ENCODE measurements at regions not wholly inside any gene's neighbourhood (a gene's known extent, or its start where the extent isn't known, plus 50 kb on each side); places are given as distances from the start of the nearest gene placed in this dataset.
A peak's percentile ranks its signal among the peaks of the same experiment; 100 is the strongest.

- no peak overlapping the region for H3K4me3 ChIP-seq (ENCODE audit: low read depth in 1 of 3, low read length in 3 of 3)
- FAIRE-seq: no peak
- H3K9me3 ChIP-seq (ENCODE audit: control insufficient read depth in 2 of 2, insufficient read depth in 1 of 2, low read depth in 1 of 2, low read length in 1 of 2): no peaks in the 10 kb centered on the region
- 82 to 84% (median 83%) methylated on average over 8 of the region's 8 CpGs for WGBS, 3 donors
- DNase-seq: no peak
- no peaks in the 10 kb centered on the region for H3K27me3 ChIP-seq (ENCODE audit: control insufficient read depth in 3 of 3, insufficient read depth in 3 of 3, low read length in 3 of 3)
- no peak overlapping the region for H3K27ac ChIP-seq (ENCODE audit: low read depth in 1 of 3, low read length in 2 of 3)
- H3K4me1 ChIP-seq (ENCODE audit: control insufficient read depth in 3 of 3, insufficient read depth in 2 of 3, low read depth in 1 of 3, low read length in 2 of 3): no peaks in the 10 kb centered on the region
- H3K36me3 ChIP-seq (ENCODE audit: control insufficient read depth in 3 of 3, insufficient read depth in 2 of 3, low read depth in 1 of 3, low read length in 3 of 3): no peaks in the 10 kb centered on the region
These were observed 160.0 kb upstream of the SHH start for GRCh38 chr7:155972247-155972646.

- no peaks in the 10 kb centered on the region for H3K9me3 ChIP-seq (ENCODE audit: control insufficient read depth in 2 of 2, insufficient read depth in 1 of 2, low read depth in 1 of 2, low read length in 1 of 2)
- WGBS, 3 donors: 78 to 86% (median 80%) methylated on average over 15 of the region's 15 CpGs
- DNase-seq (no peak), FAIRE-seq (no peak)
- no peaks in the 10 kb centered on the region for H3K4me1 ChIP-seq (ENCODE audit: control insufficient read depth in 3 of 3, insufficient read depth in 2 of 3, low read depth in 1 of 3, low read length in 2 of 3)
- no peak overlapping the region for H3K4me3 ChIP-seq (ENCODE audit: low read depth in 1 of 3, low read length in 3 of 3)
- H3K27ac ChIP-seq (ENCODE audit: low read depth in 1 of 3, low read length in 2 of 3): no peak overlapping the region
- no peaks in the 10 kb centered on the region for H3K36me3 ChIP-seq (ENCODE audit: control insufficient read depth in 3 of 3, insufficient read depth in 2 of 3, low read depth in 1 of 3, low read length in 3 of 3)
- H3K27me3 ChIP-seq (ENCODE audit: control insufficient read depth in 3 of 3, insufficient read depth in 3 of 3, low read length in 3 of 3): no peaks in the 10 kb centered on the region
These were observed 159.0 kb upstream of the SHH start for GRCh38 chr7:155971180-155971770.

GRCh38 chr7:155969192-155969929 is 157.1 kb upstream of the SHH start:
- DNase-seq (peak in 1 of 2 donors; percentile 31), FAIRE-seq (no peak)
- WGBS, 3 donors: 80 to 87% (median 81%) methylated on average over 21 of the region's 21 CpGs
- Histone ChIP-seq H3K27me3 (ENCODE audit: control insufficient read depth in 3 of 3, insufficient read depth in 3 of 3, low read length in 3 of 3) (no peaks in the 10 kb centered on the region), H3K4me3 (ENCODE audit: low read depth in 1 of 3, low read length in 3 of 3) (no peak overlapping the region), H3K4me1 (ENCODE audit: control insufficient read depth in 3 of 3, insufficient read depth in 2 of 3, low read depth in 1 of 3, low read length in 2 of 3) (no peaks in the 10 kb centered on the region), H3K9me3 (ENCODE audit: control insufficient read depth in 2 of 2, insufficient read depth in 1 of 2, low read depth in 1 of 2, low read length in 1 of 2) (no peaks in the 10 kb centered on the region), H3K36me3 (ENCODE audit: control insufficient read depth in 3 of 3, insufficient read depth in 2 of 3, low read depth in 1 of 3, low read length in 3 of 3) (no peaks in the 10 kb centered on the region), H3K27ac (ENCODE audit: low read depth in 1 of 3, low read length in 2 of 3) (no peak overlapping the region)

DNA sequence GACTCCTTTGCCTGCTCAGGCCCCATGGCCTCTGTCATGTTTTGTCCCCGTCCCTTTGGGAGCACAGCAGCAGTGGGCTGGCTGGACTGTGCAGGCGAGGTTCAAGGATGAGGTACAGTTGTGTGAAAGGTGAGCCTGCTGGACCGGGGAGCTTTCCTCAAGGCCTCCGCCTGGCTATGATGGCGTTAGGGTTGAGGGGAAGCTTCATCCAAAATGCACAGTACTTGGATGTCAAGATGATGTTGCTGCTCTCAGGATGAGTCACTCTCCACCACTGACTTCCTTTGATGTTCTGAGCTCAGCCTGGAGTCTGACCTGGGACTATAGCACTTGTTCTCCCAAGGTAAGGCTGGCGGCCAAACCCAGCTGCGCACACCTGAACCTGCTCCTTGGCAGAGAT is 152.7 kb upstream of the SHH start:
- Histone ChIP-seq H3K36me3 (ENCODE audit: control insufficient read depth in 3 of 3, insufficient read depth in 2 of 3, low read depth in 1 of 3, low read length in 3 of 3) (no peaks in the 10 kb centered on the region), H3K4me1 (ENCODE audit: control insufficient read depth in 3 of 3, insufficient read depth in 2 of 3, low read depth in 1 of 3, low read length in 2 of 3) (peaks cover 0 to 2% (median 0%) of the 10 kb centered on the region in 3 donors), H3K27me3 (ENCODE audit: control insufficient read depth in 3 of 3, insufficient read depth in 3 of 3, low read length in 3 of 3) (no peaks in the 10 kb centered on the region), H3K27ac (ENCODE audit: low read depth in 1 of 3, low read length in 2 of 3) (no peak overlapping the region), H3K4me3 (ENCODE audit: low read depth in 1 of 3, low read length in 3 of 3) (no peak overlapping the region), H3K9me3 (ENCODE audit: control insufficient read depth in 2 of 2, insufficient read depth in 1 of 2, low read depth in 1 of 2, low read length in 1 of 2) (no peaks in the 10 kb centered on the region)
- DNase-seq (peak in 1 of 2 donors; percentile 58), FAIRE-seq (no peak)
- WGBS, 3 donors: 66 to 77% (median 73%) methylated on average over 7 of the region's 7 CpGs

DNA sequence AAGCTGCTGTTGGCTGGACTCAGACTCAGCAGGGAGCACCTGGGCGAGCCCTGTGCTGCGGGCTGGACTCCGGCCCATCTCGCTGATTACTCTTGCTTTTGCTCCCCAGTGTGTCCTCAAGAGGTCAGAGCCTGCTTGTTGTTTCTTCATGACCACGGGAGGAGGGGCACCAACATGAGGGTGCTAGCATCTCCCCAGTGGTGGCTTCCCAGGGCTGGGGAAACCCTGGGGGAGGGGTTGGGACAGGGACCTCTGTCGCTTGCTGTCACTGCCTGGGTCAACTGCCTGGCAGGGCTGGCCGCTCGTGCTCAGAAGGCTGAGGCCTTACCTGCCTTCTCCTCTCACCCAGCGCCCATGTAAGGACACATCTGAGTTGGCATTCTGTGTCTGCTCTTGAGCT is 152.3 kb upstream of the SHH start:
- Histone ChIP-seq H3K27me3 (ENCODE audit: control insufficient read depth in 3 of 3, insufficient read depth in 3 of 3, low read length in 3 of 3) (no peaks in the 10 kb centered on the region), H3K4me1 (ENCODE audit: control insufficient read depth in 3 of 3, insufficient read depth in 2 of 3, low read depth in 1 of 3, low read length in 2 of 3) (peaks cover 0 to 2% (median 0%) of the 10 kb centered on the region in 3 donors), H3K36me3 (ENCODE audit: control insufficient read depth in 3 of 3, insufficient read depth in 2 of 3, low read depth in 1 of 3, low read length in 3 of 3) (no peaks in the 10 kb centered on the region), H3K4me3 (ENCODE audit: low read depth in 1 of 3, low read length in 3 of 3) (no peak overlapping the region), H3K9me3 (ENCODE audit: control insufficient read depth in 2 of 2, insufficient read depth in 1 of 2, low read depth in 1 of 2, low read length in 1 of 2) (no peaks in the 10 kb centered on the region), H3K27ac (ENCODE audit: low read depth in 1 of 3, low read length in 2 of 3) (peak overlapping the region in 1 of 3 donors; percentile 33)
- WGBS, 3 donors: 65 to 78% (median 68%) methylated on average over 9 of the region's 9 CpGs
- FAIRE-seq (no peak), DNase-seq (peak in 1 of 2 donors; percentile 45)

- Histone ChIP-seq H3K27me3 (ENCODE audit: control insufficient read depth in 3 of 3, insufficient read depth in 3 of 3, low read length in 3 of 3) (no peaks in the 10 kb centered on the region), H3K27ac (ENCODE audit: low read depth in 1 of 3, low read length in 2 of 3) (no peak overlapping the region), H3K4me3 (ENCODE audit: low read depth in 1 of 3, low read length in 3 of 3) (peak overlapping the region in 1 of 3 donors; percentile 60), H3K4me1 (ENCODE audit: control insufficient read depth in 3 of 3, insufficient read depth in 2 of 3, low read depth in 1 of 3, low read length in 2 of 3) (peaks cover 0 to 2% (median 0%) of the 10 kb centered on the region in 3 donors), H3K36me3 (ENCODE audit: control insufficient read depth in 3 of 3, insufficient read depth in 2 of 3, low read depth in 1 of 3, low read length in 3 of 3) (no peaks in the 10 kb centered on the region), H3K9me3 (ENCODE audit: control insufficient read depth in 2 of 2, insufficient read depth in 1 of 2, low read depth in 1 of 2, low read length in 1 of 2) (no peaks in the 10 kb centered on the region)
- 76 to 83% (median 81%) methylated on average over 12 of the region's 12 CpGs for WGBS, 3 donors
- no peak for DNase-seq
- FAIRE-seq: no peak
These were observed 151.5 kb upstream of the SHH start for GRCh38 chr7:155963771-155964195.

GRCh38 chr7:155963356-155963755 is 151.1 kb upstream of the SHH start:
- Histone ChIP-seq H3K4me1 (ENCODE audit: control insufficient read depth in 3 of 3, insufficient read depth in 2 of 3, low read depth in 1 of 3, low read length in 2 of 3) (peaks cover 0 to 2% (median 0%) of the 10 kb centered on the region in 3 donors), H3K4me3 (ENCODE audit: low read depth in 1 of 3, low read length in 3 of 3) (peak overlapping the region in 1 of 3 donors; percentile 60), H3K27ac (ENCODE audit: low read depth in 1 of 3, low read length in 2 of 3) (no peak overlapping the region), H3K27me3 (ENCODE audit: control insufficient read depth in 3 of 3, insufficient read depth in 3 of 3, low read length in 3 of 3) (no peaks in the 10 kb centered on the region), H3K36me3 (ENCODE audit: control insufficient read depth in 3 of 3, insufficient read depth in 2 of 3, low read depth in 1 of 3, low read length in 3 of 3) (no peaks in the 10 kb centered on the region), H3K9me3 (ENCODE audit: control insufficient read depth in 2 of 2, insufficient read depth in 1 of 2, low read depth in 1 of 2, low read length in 1 of 2) (no peaks in the 10 kb centered on the region)
- FAIRE-seq (no peak), DNase-seq (no peak)
- 81 to 88% (median 85%) methylated on average over 8 of the region's 8 CpGs for WGBS, 3 donors

DNA sequence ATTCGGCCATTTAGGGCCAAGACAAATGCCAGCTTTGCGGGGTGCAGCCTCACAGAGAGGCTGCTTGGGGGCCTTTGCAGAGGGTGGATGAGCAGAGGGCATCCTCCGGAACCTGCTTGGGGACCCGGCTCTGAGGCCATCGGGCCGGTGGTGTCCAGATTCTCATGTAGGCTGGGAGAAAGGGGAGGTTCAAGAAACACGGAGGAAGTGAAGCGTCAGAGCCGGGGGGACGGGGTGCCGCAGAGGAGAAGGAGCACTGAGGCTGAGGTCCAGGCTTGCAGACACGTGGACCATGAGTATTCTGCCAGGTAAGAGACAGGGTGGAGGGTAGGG is 150.7 kb upstream of the SHH start:
- WGBS, 3 donors: 69 to 91% (median 79%) methylated on average over 12 of the region's 12 CpGs
- Histone ChIP-seq H3K4me3 (ENCODE audit: low read depth in 1 of 3, low read length in 3 of 3) (peak overlapping the region in 1 of 3 donors; percentile 60), H3K27ac (ENCODE audit: low read depth in 1 of 3, low read length in 2 of 3) (peak overlapping the region in 1 of 3 donors; percentile 5), H3K9me3 (ENCODE audit: control insufficient read depth in 2 of 2, insufficient read depth in 1 of 2, low read depth in 1 of 2, low read length in 1 of 2) (no peaks in the 10 kb centered on the region), H3K4me1 (ENCODE audit: control insufficient read depth in 3 of 3, insufficient read depth in 2 of 3, low read depth in 1 of 3, low read length in 2 of 3) (peaks cover 0 to 2% (median 0%) of the 10 kb centered on the region in 3 donors), H3K27me3 (ENCODE audit: control insufficient read depth in 3 of 3, insufficient read depth in 3 of 3, low read length in 3 of 3) (no peaks in the 10 kb centered on the region), H3K36me3 (ENCODE audit: control insufficient read depth in 3 of 3, insufficient read depth in 2 of 3, low read depth in 1 of 3, low read length in 3 of 3) (no peaks in the 10 kb centered on the region)
- DNase-seq (no peak), FAIRE-seq (no peak)
